ENCODE measurements at regions not wholly inside any gene's neighbourhood (a gene's known extent, or its start where the extent isn't known, plus 50 kb on each side); places are given as distances from the start of the nearest gene placed in this dataset.

GRCh38 chr19:28505933-28506332 is 707.0 kb downstream of the UQCRFS1 start:
- Histone ChIP-seq H3K4me1 (no peaks in the 10 kb centered on the region), H3K27me3 (ENCODE audit: low read depth) (peaks cover 23% of the 10 kb centered on the region), H3K27ac (replicated peaks) (no peak overlapping the region), H3K36me3 (no peaks in the 10 kb centered on the region), H3K9me3 (replicated peaks) (no peaks in the 10 kb centered on the region), H3K4me3 (no peak overlapping the region)
- no peak for TF ChIP-seq CTCF (IDR thresholded peaks at IDR 0.05; ENCODE audit: borderline replicate concordance)
- intact Hi-C loops (cut with micrococcal nuclease), result no loop called here
- no peak for DNase-seq

GRCh38 chr19:28505134-28505533 is 707.8 kb downstream of the UQCRFS1 start:
- no peak for TF ChIP-seq CTCF (IDR thresholded peaks at IDR 0.05; ENCODE audit: borderline replicate concordance)
- intact Hi-C loops (cut with micrococcal nuclease), result no loop called here

GRCh38 chr19:28504727-28505126 is 708.2 kb downstream of the UQCRFS1 start:
- H3K27me3 ChIP-seq (ENCODE audit: low read depth), result peaks cover 11% of the 10 kb centered on the region
- H3K36me3 ChIP-seq, result no peaks in the 10 kb centered on the region
- DNase-seq, result no peak
- no peaks in the 10 kb centered on the region for H3K9me3 ChIP-seq (replicated peaks)
- H3K4me1 ChIP-seq, result no peaks in the 10 kb centered on the region
- no peak overlapping the region for H3K27ac ChIP-seq (replicated peaks)
- H3K4me3 ChIP-seq, result no peak overlapping the region
- intact Hi-C loops (cut with micrococcal nuclease), result no loop called here
- TF ChIP-seq CTCF (IDR thresholded peaks at IDR 0.05; ENCODE audit: borderline replicate concordance), result no peak

More at GRCh38 chr19:28505134-28505533, 707.8 kb downstream of the UQCRFS1 start:
- Histone ChIP-seq H3K4me3 (no peak overlapping the region), H3K27ac (replicated peaks) (no peak overlapping the region), H3K4me1 (no peaks in the 10 kb centered on the region), H3K36me3 (no peaks in the 10 kb centered on the region), H3K9me3 (replicated peaks) (no peaks in the 10 kb centered on the region), H3K27me3 (ENCODE audit: low read depth) (peaks cover 15% of the 10 kb centered on the region)
- DNase-seq, result no peak

GRCh38 chr19:28504139-28504538 is 708.8 kb downstream of the UQCRFS1 start:
- H3K36me3 ChIP-seq, result no peaks in the 10 kb centered on the region
- TF ChIP-seq CTCF (IDR thresholded peaks at IDR 0.05; ENCODE audit: borderline replicate concordance), result no peak
- peaks cover 7% of the 10 kb centered on the region for H3K27me3 ChIP-seq (ENCODE audit: low read depth)
- H3K9me3 ChIP-seq (replicated peaks), result no peaks in the 10 kb centered on the region
- intact Hi-C loops (cut with micrococcal nuclease), result no loop called here
- no peak for DNase-seq
- no peak overlapping the region for H3K27ac ChIP-seq (replicated peaks)
- no peak overlapping the region for H3K4me3 ChIP-seq
- H3K4me1 ChIP-seq, result no peaks in the 10 kb centered on the region

GRCh38 chr19:28502879-28503734 is 709.8 kb downstream of the UQCRFS1 start:
- H3K9me3 ChIP-seq (replicated peaks), result no peaks in the 10 kb centered on the region
- DNase-seq, result no peak
- intact Hi-C loops (cut with micrococcal nuclease), result no loop called here
- H3K36me3 ChIP-seq, result no peaks in the 10 kb centered on the region
- H3K4me1 ChIP-seq, result no peaks in the 10 kb centered on the region
- no peak overlapping the region for H3K4me3 ChIP-seq
- TF ChIP-seq CTCF (IDR thresholded peaks at IDR 0.05; ENCODE audit: borderline replicate concordance), result no peak
- no peak overlapping the region for H3K27ac ChIP-seq (replicated peaks)
- peaks cover 7% of the 10 kb centered on the region for H3K27me3 ChIP-seq (ENCODE audit: low read depth)

Measured in left ventricle myocardium inferior (tissue), 1 donor.